GM12878 (cell line): ENCODE measurements at regions not wholly inside any gene's neighbourhood (a gene's known extent, or its start where the extent isn't known, plus 50 kb on each side); places are given as distances from the start of the nearest gene placed in this dataset.

Experiments used
- ATAC-seq: fragments of 200-7000 bp; cut with Tn5 transposase; 3 replicates; pipeline ENCODE4 v1.9.1; 2020; ENCODE audit warnings: mild to moderate bottlenecking, moderate library complexity
- BruUV-seq: library from RNA; stranded (reverse); fragments of 400-500 nt; replicated peaks from 2 replicates; lab custom pipeline; 2021; lab: Mats Ljungman, UMichigan
- CTCF ChIA-PET: fragments of 300-600 bp; sonication (Branson Sonifier 250); formaldehyde crosslinking; extraction: SDS; loops from one replicate; lab custom pipeline; 2021; ENCODE audit warnings: inconsistent platforms; lab: Yijun Ruan, JAX
- POLR2A ChIA-PET: fragments of 350-600 bp; formaldehyde crosslinking; extraction: SDS; loops from one replicate; lab custom pipeline; 2021; ENCODE audit warnings: inconsistent platforms; lab: Charles Lee
- RAD21 ChIA-PET: fragments of 300-600 bp; sonication (Branson Sonifier 250); formaldehyde crosslinking; loops from one replicate; lab custom pipeline; 2023; ENCODE audit warnings: antibody characterized with exemption; ENCODE audit not compliant: unreplicated experiment; lab: Charles Lee
- SMC1A ChIA-PET: fragments of 300-600 bp; sonication (Branson Sonifier 250); formaldehyde crosslinking; loops from one replicate; lab custom pipeline; 2023; ENCODE audit not compliant: unreplicated experiment, uncharacterized antibody; lab: Charles Lee
- DNase-seq: peaks from one replicate; pipeline ENCODE4 v3.0.0-alpha.2; 2011; ENCODE audit warnings: low read depth, low spot score
- FAIRE-seq: peaks from 3 replicates; lab custom pipeline; 2011; peaks lifted over from hg19 to GRCh38; lab: Jason Lieb, UNC
- H2AFZ ChIP-seq: 2 replicates; pipeline ENCODE4 v1.6.0; 2011; ENCODE audit warnings: low read depth, low read length, control low read depth; ENCODE audit not compliant: control insufficient read depth
- H3K27ac ChIP-seq: 2 replicates; pipeline ENCODE4 v1.5.1; 2011; ENCODE audit warnings: control low read depth; ENCODE audit not compliant: control insufficient read depth, insufficient read depth
- H3K27me3 ChIP-seq, 2 experiments: replicated peaks in 1 of 2; 2 replicates each; pipeline versions ENCODE4 v1.6.0 to v1.6.1; 2011; ENCODE audit warnings: low read length in 1 of 2; ENCODE audit not compliant: control insufficient read depth in 2 of 2, insufficient read depth in 2 of 2
- H3K36me3 ChIP-seq, 2 experiments: 2 replicates each; pipeline ENCODE4 v1.5.1; 2011; ENCODE audit warnings: low read length in 1 of 2; ENCODE audit not compliant: control insufficient read depth in 2 of 2, insufficient read depth in 2 of 2
- H3K4me1 ChIP-seq: 2 replicates; pipeline ENCODE4 v1.6.1; 2011; ENCODE audit warnings: mild to moderate bottlenecking, low read length, moderate library complexity, mixed read lengths; ENCODE audit not compliant: control insufficient read depth, insufficient read depth
- H3K4me2 ChIP-seq: 2 replicates; pipeline ENCODE4 v1.6.0; 2011; ENCODE audit warnings: control low read depth; ENCODE audit not compliant: control insufficient read depth, insufficient read depth
- H3K4me3 ChIP-seq: fragments of 200-600 bp; sonication (generic); 2 replicates; pipeline ENCODE4 v1.5.1; 2016
- H3K79me2 ChIP-seq: 2 replicates; pipeline ENCODE4 v1.6.0; 2011; ENCODE audit warnings: low read length; ENCODE audit not compliant: control insufficient read depth, insufficient read depth
- H3K9ac ChIP-seq: 2 replicates; pipeline ENCODE4 v1.8.0; 2011; ENCODE audit warnings: low read length, control low read depth, mixed read lengths; ENCODE audit not compliant: control insufficient read depth, insufficient read depth
- H3K9me3 ChIP-seq: replicated peaks from 3 replicates; pipeline ENCODE4 v1.5.1; 2011; ENCODE audit warnings: mild to moderate bottlenecking, low read length; ENCODE audit not compliant: control insufficient read depth, insufficient read depth
- H4K20me1 ChIP-seq: 2 replicates; pipeline ENCODE4 v1.6.0; 2011; ENCODE audit not compliant: control insufficient read depth, insufficient read depth
- ASH2L ChIP-seq: fragments of 300-600, 200-600 bp; sonication (generic); IDR thresholded peaks from 2 replicates; pipeline ENCODE4 v1.6.1; 2017; ENCODE audit warnings: low read depth, mild to moderate bottlenecking, borderline replicate concordance
- CHD2 ChIP-seq: IDR thresholded peaks from 2 replicates; pipeline ENCODE4 v1.6.1; 2011; ENCODE audit warnings: low read depth, low read length, improper control_type of control experiment, borderline replicate concordance
- CUX1 ChIP-seq: IDR thresholded peaks from 2 replicates; pipeline ENCODE4 v1.6.1; 2012; ENCODE audit warnings: improper control_type of control experiment, low read depth, low read length; ENCODE audit not compliant: insufficient replicate concordance
- FOS ChIP-seq: IDR thresholded peaks from 3 replicates; pipeline ENCODE4 v1.6.1; 2011; ENCODE audit warnings: borderline replicate concordance; ENCODE audit not compliant: insufficient read length; ENCODE audit errors: extremely low read depth
- HDGF ChIP-seq: fragments of 450-650 bp; IDR thresholded peaks from 2 replicates; pipeline ENCODE4 v1.6.1; 2016; ENCODE audit warnings: antibody characterized with exemption
- NFYA ChIP-seq: IDR thresholded peaks from 2 replicates; pipeline ENCODE4 v1.6.1; 2011; ENCODE audit warnings: low read depth, mild to moderate bottlenecking, low read length, improper control_type of control experiment, borderline replicate concordance
- NRF1 ChIP-seq: conservative IDR thresholded peaks from 2 replicates; pipeline ENCODE4 v1.6.1; 2011; ENCODE audit warnings: mild to moderate bottlenecking, low read depth, low read length, improper control_type of control experiment
- PAX5 ChIP-seq: IDR thresholded peaks from 2 replicates; pipeline ENCODE4 v1.6.1; 2011; ENCODE audit warnings: low read depth, low read length, borderline replicate concordance
- TARDBP ChIP-seq: IDR thresholded peaks from 2 replicates; pipeline ENCODE4 v1.6.1; 2016; ENCODE audit warnings: borderline replicate concordance
- ZBED1 ChIP-seq: IDR thresholded peaks from 2 replicates; pipeline ENCODE4 v1.6.1; 2016; ENCODE audit warnings: borderline replicate concordance
- WGBS: methylation state at CpG from one replicate; pipeline ENCODE4 v1.1.6; 2016; ENCODE audit warnings: low lambda C conversion rate; ENCODE audit not compliant: insufficient replicate concordance, insufficient coverage; ENCODE audit errors: missing lambda C conversion rate; 5-methylcytosine and 5-hydroxymethylcytosine counted together
- in situ Hi-C: fragments of 300-500 bp; cut with MboI; formaldehyde crosslinking; loops from 9 replicates; pipeline ENCODE4 v1.14.3; 2018; ENCODE audit warnings: mixed read lengths
- intact Hi-C: fragments of 100-400 bp; cut with micrococcal nuclease; formaldehyde crosslinking; loops from one replicate; pipeline ENCODE4 v1.14.2; 2022; ENCODE audit not compliant: unreplicated experiment

GRCh38 chr3:171979081-171979480 is 60.3 kb upstream of the FNDC3B start:
- Histone ChIP-seq H3K79me2 (no peaks in the 10 kb centered on the region), H3K4me2 (no peak overlapping the region), H3K9me3 (no peaks in the 10 kb centered on the region; the same call in 1 of the 3 replicates), H3K27me3 (no peaks in the 10 kb centered on the region), H3K4me1 (no peaks in the 10 kb centered on the region), H3K9ac (no peak overlapping the region), H3K4me3 (no peak overlapping the region), H2AFZ (no peak overlapping the region), H3K27ac (no peak overlapping the region), H4K20me1 (no peaks in the 10 kb centered on the region), H3K36me3 (no peaks in the 10 kb centered on the region)
- SMC1A ChIA-PET: no interaction called here
- WGBS: 65% methylated on average over 8 of the region's 8 CpGs
- RAD21 ChIA-PET: no interaction called here
- in situ Hi-C loops (no loop called here), intact Hi-C loops (no loop called here)
- ATAC-seq: no peak
- no peak for DNase-seq
- FAIRE-seq: no peak
- no TSS peak for BruUV-seq
- POLR2A ChIA-PET: no interaction called here
- TF ChIP-seq CHD2: no peak
- CTCF ChIA-PET: no interaction called here

GRCh38 chr3:171980578-171981270 is 58.7 kb upstream of the FNDC3B start:
- in situ Hi-C loops (no loop called here), intact Hi-C loops (no loop called here)
- 5% methylated on average over 2 of the region's 2 CpGs for WGBS
- RAD21 ChIA-PET: interaction anchor here (0.5 to 1.3 kb wide), 4 partner anchors 87 to 161 kb away, joined by 3 read pairs; no protein-coding TSS in a partner anchor
- H3K27ac ChIP-seq: no peak overlapping the region
- DNase-seq: no peak
- H4K20me1 ChIP-seq: no peaks in the 10 kb centered on the region
- ATAC-seq: peak; percentile 77
- no TSS peak for BruUV-seq
- POLR2A ChIA-PET: interaction anchor here (0.7 kb wide), 1 partner anchor 63 kb away, joined by 7 read pairs; no protein-coding TSS in a partner anchor
- H3K36me3 ChIP-seq: no peaks in the 10 kb centered on the region
- FAIRE-seq: no peak
- H3K4me2 ChIP-seq: no peak overlapping the region
- no peaks in the 10 kb centered on the region for H3K27me3 ChIP-seq
- H3K4me3 ChIP-seq: no peak overlapping the region
- CTCF ChIA-PET: no interaction called here
- peak overlapping the region; percentile 19; the same call in 1 of the 2 replicates for H2AFZ ChIP-seq
- no peaks in the 10 kb centered on the region for H3K79me2 ChIP-seq
- SMC1A ChIA-PET: interaction anchor here (1.0 to 1.6 kb wide), 4 partner anchors 12 to 147 kb away, joined by 3 to 5 read pairs (median 3); no protein-coding TSS in a partner anchor
- H3K9ac ChIP-seq: no peak overlapping the region
- no peaks in the 10 kb centered on the region for H3K4me1 ChIP-seq
- no peaks in the 10 kb centered on the region; the same call in 2 of the 3 replicates for H3K9me3 ChIP-seq
- TF ChIP-seq NFYA: no peak
- TF ChIP-seq CUX1: no peak
- TF ChIP-seq TARDBP: no peak
- no peak for TF ChIP-seq PAX5
- no peak for TF ChIP-seq ZBED1
- TF ChIP-seq NRF1: no peak
- no peak for TF ChIP-seq HDGF
- no peak for TF ChIP-seq FOS
- TF ChIP-seq ASH2L: no peak
